SU-DHL-6 (cell line): ENCODE measurements at regions not wholly inside any gene's neighbourhood (a gene's known extent, or its start where the extent isn't known, plus 50 kb on each side); places are given as distances from the start of the nearest gene placed in this dataset.
"Not testable (repeated sequence)": the region's sequence is repeated elsewhere in the genome, so short reads cannot be mapped to it uniquely, and the experiment has no call there.

Source experiments
- EZH2phosphoT487 ChIP-seq: fragments of 200-600 bp; sonication (generic), shearing (Covaris generic); conservative IDR thresholded peaks from 2 replicates; pipeline ENCODE4 v1.6.1; 2018; ENCODE audit warnings: mild to moderate bottlenecking, antibody characterized with exemption, low read length, moderate library complexity, mixed read lengths
- TF ChIP-seq, protein P1 (sequence below): fragments of 200-600 bp; sonication (generic); IDR thresholded peaks from one replicate; pipeline ENCODE4 v1.5.1; 2017; ENCODE audit warnings: antibody characterized with exemption, mild to moderate bottlenecking, low read length, moderate library complexity; ENCODE audit not compliant: insufficient read depth, poor library complexity, severe bottlenecking

- TF ChIP-seq, protein P1, sequence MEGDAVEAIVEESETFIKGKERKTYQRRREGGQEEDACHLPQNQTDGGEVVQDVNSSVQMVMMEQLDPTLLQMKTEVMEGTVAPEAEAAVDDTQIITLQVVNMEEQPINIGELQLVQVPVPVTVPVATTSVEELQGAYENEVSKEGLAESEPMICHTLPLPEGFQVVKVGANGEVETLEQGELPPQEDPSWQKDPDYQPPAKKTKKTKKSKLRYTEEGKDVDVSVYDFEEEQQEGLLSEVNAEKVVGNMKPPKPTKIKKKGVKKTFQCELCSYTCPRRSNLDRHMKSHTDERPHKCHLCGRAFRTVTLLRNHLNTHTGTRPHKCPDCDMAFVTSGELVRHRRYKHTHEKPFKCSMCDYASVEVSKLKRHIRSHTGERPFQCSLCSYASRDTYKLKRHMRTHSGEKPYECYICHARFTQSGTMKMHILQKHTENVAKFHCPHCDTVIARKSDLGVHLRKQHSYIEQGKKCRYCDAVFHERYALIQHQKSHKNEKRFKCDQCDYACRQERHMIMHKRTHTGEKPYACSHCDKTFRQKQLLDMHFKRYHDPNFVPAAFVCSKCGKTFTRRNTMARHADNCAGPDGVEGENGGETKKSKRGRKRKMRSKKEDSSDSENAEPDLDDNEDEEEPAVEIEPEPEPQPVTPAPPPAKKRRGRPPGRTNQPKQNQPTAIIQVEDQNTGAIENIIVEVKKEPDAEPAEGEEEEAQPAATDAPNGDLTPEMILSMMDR = not testable (repeated sequence)
- not testable (repeated sequence) for TF ChIP-seq EZH2phosphoT487
Measured at GRCh38 chr10:57032301-57032700, 671.2 kb upstream of the ZWINT start.
